Keratinocyte (primary cell): ENCODE measurements at regions not wholly inside any gene's neighbourhood (a gene's known extent, or its start where the extent isn't known, plus 50 kb on each side); places are given as distances from the start of the nearest gene placed in this dataset.
"Not testable (repeated sequence)": the region's sequence is repeated elsewhere in the genome, so short reads cannot be mapped to it uniquely, and the experiment has no call there.

ENCODE experiments used
- CTCF ChIP-seq, 3 experiments: IDR thresholded peaks in 1 of 3; conservative IDR thresholded peaks in 1 of 3; optimal IDR thresholded peaks in 1 of 3; 2 replicates in 2 of 3; 3 replicates in 1 of 3; pipeline versions ENCODE3 to v1.5.1; 2011; ENCODE audit warnings: low read length in 3 of 3, mild to moderate bottlenecking in 3 of 3, moderate library complexity in 2 of 3, control low read depth in 1 of 3, inconsistent platforms in 1 of 3; ENCODE audit not compliant: insufficient read depth in 2 of 3; ENCODE audit errors: extremely low read depth in 1 of 3
- EZH2 ChIP-seq: IDR thresholded peaks from one replicate; pipeline ENCODE4 v1.6.1; 2012; ENCODE audit warnings: inconsistent platforms, mild to moderate bottlenecking, low read length, moderate library complexity

- TF ChIP-seq CTCF (optimal IDR thresholded peaks at IDR 0.05 in 1 of 3, IDR thresholded peaks at IDR 0.05 in 1 of 3, conservative IDR thresholded peaks at IDR 0.05 in 1 of 3; ENCODE audit: extremely low read depth in 1 of 3, insufficient read depth in 2 of 3, low read length in 3 of 3); EZH2: not testable (repeated sequence)
Measured at GRCh38 chr3:156068151-156068550, 52.2 kb upstream of the KCNAB1 start.
